ENCODE measurements at regions not wholly inside any gene's neighbourhood (a gene's known extent, or its start where the extent isn't known, plus 50 kb on each side); places are given as distances from the start of the nearest gene placed in this dataset.

- H2AFZ ChIP-seq (ENCODE audit: low read depth, low read length): no peak overlapping the region
- H3K36me3 ChIP-seq (replicated peaks; ENCODE audit: low read depth, low read length): no peaks in the 10 kb centered on the region
- peak overlapping the region; percentile 8; the same call in 1 of the 2 replicates for H3K9ac ChIP-seq (ENCODE audit: low read length)
- no peaks in the 10 kb centered on the region for H3K27me3 ChIP-seq (ENCODE audit: low read depth, low read length)
- peak overlapping the region; percentile 85 for H3K27ac ChIP-seq (ENCODE audit: low read length)
- H3K9me3 ChIP-seq (ENCODE audit: insufficient read depth, low read length): 0 out of 2 replicates have a peak, but pooled peaks cover 4% of the 10 kb centered on the region
- no peaks in the 10 kb centered on the region for H4K20me1 ChIP-seq (ENCODE audit: insufficient read depth, low read length)
- H3K4me3 ChIP-seq (ENCODE audit: low read length): peak overlapping the region; percentile 43
- H3K79me2 ChIP-seq (ENCODE audit: low read length): no peaks in the 10 kb centered on the region
- TF ChIP-seq EZH2phosphoT487 (IDR thresholded peaks at IDR 0.05; ENCODE audit: low read depth) (0 out of 2 replicates have a peak, but pooled peaks have one; percentile 25), CTCF (IDR thresholded peaks at IDR 0.05; ENCODE audit: low read depth, low read length) (no peak)
- peaks cover 39% of the 10 kb centered on the region for H3K4me1 ChIP-seq (ENCODE audit: low read length)
- H3K4me2 ChIP-seq (ENCODE audit: low read length): peak overlapping the region; percentile 62
Measured at GRCh38 chr10:62653254-62653653, 151.3 kb upstream of the ADO start.

GRCh38 chr10:62654966-62655336, 149.6 kb upstream of the ADO start:
- no peak overlapping the region for H3K27ac ChIP-seq (ENCODE audit: low read length)
- peaks cover 36% of the 10 kb centered on the region for H3K4me1 ChIP-seq (ENCODE audit: low read length)
- H2AFZ ChIP-seq (ENCODE audit: low read depth, low read length): no peak overlapping the region
- H3K4me3 ChIP-seq (ENCODE audit: low read length): no peak overlapping the region
- H3K79me2 ChIP-seq (ENCODE audit: low read length): no peaks in the 10 kb centered on the region
- H3K27me3 ChIP-seq (ENCODE audit: low read depth, low read length): no peaks in the 10 kb centered on the region
- H3K9ac ChIP-seq (ENCODE audit: low read length): no peak overlapping the region
- H3K9me3 ChIP-seq (ENCODE audit: insufficient read depth, low read length): 0 out of 2 replicates have a peak, but pooled peaks cover 4% of the 10 kb centered on the region
- H3K4me2 ChIP-seq (ENCODE audit: low read length): no peak overlapping the region; the same call in 1 of the 2 replicates
- H3K36me3 ChIP-seq (replicated peaks; ENCODE audit: low read depth, low read length): no peaks in the 10 kb centered on the region
- H4K20me1 ChIP-seq (ENCODE audit: insufficient read depth, low read length): no peaks in the 10 kb centered on the region
- no peak for TF ChIP-seq CTCF (IDR thresholded peaks at IDR 0.05; ENCODE audit: low read depth, low read length)
- TF ChIP-seq EZH2phosphoT487 (IDR thresholded peaks at IDR 0.05; ENCODE audit: low read depth): no peak

GRCh38 chr10:62655337-62655994, 149.1 kb upstream of the ADO start:
- H3K9me3 ChIP-seq (ENCODE audit: insufficient read depth, low read length): 0 out of 2 replicates have a peak, but pooled peaks cover 4% of the 10 kb centered on the region
- no peak overlapping the region for H2AFZ ChIP-seq (ENCODE audit: low read depth, low read length)
- no peak for TF ChIP-seq CTCF (IDR thresholded peaks at IDR 0.05; ENCODE audit: low read depth, low read length)
- TF ChIP-seq EZH2phosphoT487 (IDR thresholded peaks at IDR 0.05; ENCODE audit: low read depth): no peak
- H3K79me2 ChIP-seq (ENCODE audit: low read length): no peaks in the 10 kb centered on the region
- H4K20me1 ChIP-seq (ENCODE audit: insufficient read depth, low read length): no peaks in the 10 kb centered on the region
- no peaks in the 10 kb centered on the region for H3K36me3 ChIP-seq (replicated peaks; ENCODE audit: low read depth, low read length)
- no peak overlapping the region for H3K9ac ChIP-seq (ENCODE audit: low read length)
- H3K4me3 ChIP-seq (ENCODE audit: low read length): no peak overlapping the region
- H3K27me3 ChIP-seq (ENCODE audit: low read depth, low read length): no peaks in the 10 kb centered on the region
- peaks cover 36% of the 10 kb centered on the region for H3K4me1 ChIP-seq (ENCODE audit: low read length)
- no peak overlapping the region; the same call in 1 of the 2 replicates for H3K4me2 ChIP-seq (ENCODE audit: low read length)
- H3K27ac ChIP-seq (ENCODE audit: low read length): no peak overlapping the region

- TF ChIP-seq CTCF (IDR thresholded peaks at IDR 0.05; ENCODE audit: low read depth, low read length) (no peak), EZH2phosphoT487 (IDR thresholded peaks at IDR 0.05; ENCODE audit: low read depth) (no peak)
- Histone ChIP-seq H3K4me2 (ENCODE audit: low read length) (no peak overlapping the region), H3K9me3 (ENCODE audit: insufficient read depth, low read length) (no peaks in the 10 kb centered on the region), H3K27ac (ENCODE audit: low read length) (no peak overlapping the region), H3K4me3 (ENCODE audit: low read length) (no peak overlapping the region), H3K27me3 (ENCODE audit: low read depth, low read length) (no peaks in the 10 kb centered on the region), H2AFZ (ENCODE audit: low read depth, low read length) (no peak overlapping the region), H3K4me1 (ENCODE audit: low read length) (peaks cover 32% of the 10 kb centered on the region), H3K79me2 (ENCODE audit: low read length) (no peaks in the 10 kb centered on the region), H3K9ac (ENCODE audit: low read length) (no peak overlapping the region), H4K20me1 (ENCODE audit: insufficient read depth, low read length) (no peaks in the 10 kb centered on the region), H3K36me3 (replicated peaks; ENCODE audit: low read depth, low read length) (no peaks in the 10 kb centered on the region)
Measured at GRCh38 chr10:62657244-62657835, 147.2 kb upstream of the ADO start.
